Stimulated activated CD8-positive, alpha-beta memory T cell treated with anti-CD3 and anti-CD28 coated beads, Interleukin-15, amount 100 ng/mL, for 4 hours (primary cell): ENCODE measurements at regions not wholly inside any gene's neighbourhood (a gene's known extent, or its start where the extent isn't known, plus 50 kb on each side); places are given as distances from the start of the nearest gene placed in this dataset.
"Not testable (repeated sequence)": the region's sequence is repeated elsewhere in the genome, so short reads cannot be mapped to it uniquely, and the experiment has no call there.

ENCODE experiments used
- DNase-seq, 2 donors: peaks; one replicate each; pipeline ENCODE4 v3.0.0-alpha.2; 2020; ENCODE audit warnings: low read depth in 2 of 2

GRCh38 chr2:64918220-64918886 is 70.8 kb upstream of the SLC1A4 start:
- no peak for DNase-seq

GRCh38 chr2:64919261-64919660 is 69.9 kb upstream of the SLC1A4 start:
- no peak for DNase-seq

DNA sequence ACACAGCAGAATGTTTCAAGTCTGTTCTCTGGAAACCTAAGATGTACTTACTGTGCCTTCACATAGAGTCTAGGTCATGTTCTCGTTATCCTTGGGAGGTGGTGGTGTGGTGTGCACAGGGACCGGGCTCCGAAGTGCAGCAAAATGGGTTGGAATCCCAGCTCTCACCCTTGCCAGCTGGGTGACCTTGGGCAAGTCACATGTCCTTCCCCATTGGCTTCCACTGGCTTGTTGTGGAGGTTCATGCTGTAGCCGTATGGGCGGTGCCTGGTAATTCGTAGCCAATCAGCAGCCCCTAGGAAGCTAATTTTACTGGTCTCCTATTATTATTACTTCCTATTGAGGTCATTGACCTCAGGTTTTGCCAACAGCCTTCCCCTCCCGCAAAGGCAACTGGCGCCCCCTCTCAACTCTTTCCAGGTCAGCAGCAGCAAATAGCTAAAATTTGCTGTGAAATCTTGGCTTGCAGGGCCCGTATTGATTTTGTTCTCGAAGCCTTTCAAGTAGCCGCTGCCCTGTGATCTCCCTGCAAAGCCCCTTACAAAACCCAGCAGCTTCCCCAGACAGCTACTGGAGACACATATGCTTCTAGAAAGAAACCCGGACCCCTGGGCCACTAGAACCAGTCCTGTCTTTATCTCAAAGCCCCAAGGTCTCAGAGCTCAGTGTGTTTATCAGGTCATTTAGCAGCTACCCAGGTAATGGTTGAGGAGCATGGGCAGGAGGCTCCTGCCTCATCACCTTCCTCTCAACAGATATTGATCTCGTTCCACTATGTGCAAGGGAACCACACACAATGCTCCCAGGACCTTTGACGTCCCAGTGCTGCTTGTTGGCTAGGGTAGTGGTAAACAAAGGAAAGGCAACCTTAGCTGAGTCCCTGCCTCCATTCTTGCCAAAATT is 66.5 kb upstream of the SLC1A4 start:
- DNase-seq, result no peak

GRCh38 chr2:64923385-64923710 is 65.9 kb upstream of the SLC1A4 start:
- DNase-seq, result no peak

GRCh38 chr2:64924170-64924934 is 64.8 kb upstream of the SLC1A4 start:
- DNase-seq, result no peak

- not testable (repeated sequence) for DNase-seq
Measured at GRCh38 chr2:64925930-64926722, 63.1 kb upstream of the SLC1A4 start.

- no peak for DNase-seq
Measured at GRCh38 chr2:64928813-64929212, 60.4 kb upstream of the SLC1A4 start.

DNA sequence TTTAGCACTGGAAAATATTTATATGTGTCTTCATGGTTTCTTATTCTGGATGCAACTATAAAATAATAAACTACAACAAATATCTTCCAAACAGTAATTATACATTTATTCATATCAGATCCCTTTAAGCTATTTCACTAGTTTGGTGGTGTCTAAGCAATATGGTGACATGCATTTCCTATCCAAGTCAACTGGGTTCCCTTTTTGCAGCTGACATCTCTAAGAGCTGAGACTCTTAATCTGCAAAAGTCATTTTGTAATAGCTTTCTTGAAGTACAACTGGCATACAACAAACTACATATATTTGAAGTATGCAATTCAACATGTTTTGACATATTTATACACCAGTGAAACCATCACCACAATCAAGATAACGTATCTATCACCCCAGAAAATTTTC is 59.9 kb upstream of the SLC1A4 start:
- DNase-seq, result no peak

GRCh38 chr2:64930258-64930671 is 58.9 kb upstream of the SLC1A4 start:
- DNase-seq, result no peak

DNA sequence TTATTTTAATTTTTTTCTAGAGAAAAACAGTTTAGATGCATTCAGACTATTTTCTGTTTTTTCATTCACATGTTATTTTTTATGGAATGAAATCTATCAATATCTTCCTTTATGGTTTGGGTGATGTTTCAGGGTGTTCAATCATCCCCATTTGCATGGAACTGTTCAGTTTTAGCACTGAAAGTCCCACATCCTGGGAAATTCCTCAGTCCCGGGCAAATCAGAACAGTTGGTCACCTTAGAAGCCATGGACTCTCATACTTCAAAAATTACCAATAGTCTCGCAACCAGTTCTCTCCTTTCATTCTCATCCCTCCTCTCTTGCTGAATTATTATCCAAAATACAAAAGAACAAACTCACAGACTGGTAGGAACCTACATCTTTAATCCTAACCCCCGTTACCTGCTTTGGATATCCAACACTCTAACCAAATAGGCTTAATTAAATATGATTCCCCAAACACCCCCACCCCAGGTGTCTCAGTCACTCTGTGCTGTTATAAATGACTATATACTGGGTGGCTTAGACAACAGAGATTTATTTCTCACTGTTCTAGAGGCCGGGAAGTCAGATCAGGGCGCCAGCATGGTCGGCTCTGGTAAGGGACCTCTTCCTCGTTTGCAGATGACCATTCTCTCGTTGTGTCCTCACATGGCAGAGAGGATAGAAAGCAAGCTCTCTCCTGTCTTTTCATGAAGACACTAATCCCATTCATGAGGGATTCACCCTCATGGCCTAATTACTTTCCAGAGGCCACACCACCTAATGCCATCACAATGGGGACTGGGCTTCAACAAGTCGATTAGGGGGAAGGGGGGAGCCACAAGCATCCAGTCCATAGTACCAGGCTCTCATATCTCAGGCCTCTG is 57.7 kb upstream of the SLC1A4 start:
- DNase-seq, result no peak

- no peak for DNase-seq
Measured at GRCh38 chr2:64932116-64932370, 57.2 kb upstream of the SLC1A4 start.

DNA sequence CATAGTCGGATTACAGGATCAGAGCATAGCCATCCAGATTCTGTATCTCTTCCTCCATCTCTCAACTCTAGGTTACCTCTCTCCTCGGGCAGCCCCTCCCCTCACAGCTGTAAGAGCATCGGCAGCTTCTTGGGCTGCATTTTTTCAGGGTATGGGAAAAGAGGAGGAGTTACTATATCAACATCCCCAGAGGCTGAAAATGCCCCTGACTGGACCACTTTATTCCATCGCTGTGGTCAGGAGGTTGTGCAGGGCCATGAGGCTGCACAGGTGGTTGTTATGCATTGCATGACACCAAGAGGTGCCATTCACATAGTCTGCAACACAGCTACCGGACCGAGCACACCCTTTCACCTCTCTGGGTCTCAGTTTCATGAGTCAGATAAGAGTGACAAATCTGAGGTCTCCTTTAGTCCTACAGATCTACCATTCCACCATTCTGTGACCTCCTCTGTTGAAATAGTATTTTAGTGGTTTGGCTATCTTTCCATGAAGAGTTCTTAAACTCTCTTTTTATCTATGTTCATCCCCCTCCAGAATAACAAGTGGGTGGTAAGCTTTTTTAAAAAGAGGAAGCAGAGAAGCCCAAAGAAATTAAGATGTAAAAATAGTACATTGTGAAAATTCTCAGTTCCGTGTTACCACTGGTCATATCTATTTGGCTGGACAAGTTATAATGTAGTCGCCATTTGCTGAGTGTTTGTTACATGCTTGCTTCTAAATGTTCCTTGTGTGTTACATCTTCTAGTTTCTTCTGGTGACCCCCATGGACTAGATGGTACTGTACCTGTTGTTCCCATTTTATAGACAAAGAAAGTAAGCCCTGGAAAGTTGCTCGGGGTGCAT is 56.6 kb upstream of the SLC1A4 start:
- DNase-seq, result no peak

- DNase-seq, result no peak
Measured at GRCh38 chr2:64934530-64934929, 54.7 kb upstream of the SLC1A4 start.

GRCh38 chr2:64936809-64937208 is 52.4 kb upstream of the SLC1A4 start:
- no peak for DNase-seq

DNA sequence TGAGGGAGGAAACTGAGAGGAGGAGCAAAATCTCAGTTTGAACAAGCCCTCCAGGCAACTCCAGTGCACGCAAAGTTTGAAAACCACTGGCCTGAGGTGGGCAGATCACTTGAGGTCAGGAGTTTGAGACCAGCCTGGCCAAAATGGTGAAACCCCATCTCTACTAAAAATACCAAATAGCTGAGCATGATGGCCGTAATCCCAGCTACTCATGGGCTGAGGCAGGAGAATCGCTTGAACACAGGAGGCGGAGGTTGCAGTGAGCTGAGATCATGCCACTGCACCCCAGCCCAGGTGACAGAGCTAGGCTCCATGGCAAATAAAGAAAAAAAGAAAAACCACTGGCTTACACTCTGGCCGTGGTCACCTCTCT is 51.9 kb upstream of the SLC1A4 start:
- not testable (repeated sequence) for DNase-seq

DNA sequence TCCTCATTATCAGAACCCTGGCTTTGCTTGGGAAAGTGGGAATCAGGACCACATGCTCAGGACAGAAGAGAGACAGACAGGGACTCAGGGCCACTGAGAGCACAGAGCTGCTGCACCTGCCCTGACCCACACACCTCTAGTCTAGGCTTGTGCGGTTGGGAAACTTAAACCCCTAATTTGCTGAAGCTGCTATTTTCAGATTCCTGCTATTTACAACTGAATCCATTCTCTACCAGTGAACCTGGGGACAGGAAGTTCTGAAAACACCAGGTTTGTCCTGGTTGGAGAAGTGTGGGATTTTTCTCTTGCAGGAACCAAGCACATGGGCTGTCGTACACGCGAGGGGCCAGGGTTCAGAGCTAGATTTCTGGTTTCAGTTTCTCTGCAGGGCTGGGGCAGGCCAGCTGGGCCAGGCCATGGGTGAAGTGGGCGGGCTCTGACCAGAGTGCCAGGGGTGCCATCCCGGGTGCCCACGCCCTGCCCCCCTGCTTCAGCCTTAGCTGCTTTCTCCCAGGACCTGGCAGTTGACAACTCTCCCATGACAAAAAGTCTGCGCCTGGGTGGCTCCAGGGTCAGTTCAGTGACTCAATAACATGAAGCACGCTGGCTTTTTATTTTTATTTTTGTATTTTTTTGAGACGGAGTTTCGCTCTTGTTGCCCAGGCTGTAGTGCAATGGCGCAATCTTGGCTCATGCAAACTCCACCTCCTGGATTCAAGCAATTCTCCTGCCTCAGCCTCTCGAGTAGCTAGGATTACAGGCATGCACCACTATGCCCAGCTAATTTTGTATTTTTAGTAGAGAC is 51.3 kb upstream of the SLC1A4 start:
- DNase-seq, result no peak

- DNase-seq, result no peak
Measured at GRCh38 chr2:64938607-64939285, 50.5 kb upstream of the SLC1A4 start.

- no peak for DNase-seq
Measured at GRCh38 chr2:64939332-64939917, 49.8 kb upstream of the SLC1A4 start.
